HG03103 (cell line): ENCODE measurements at regions not wholly inside any gene's neighbourhood (a gene's known extent, or its start where the extent isn't known, plus 50 kb on each side); places are given as distances from the start of the nearest gene placed in this dataset.

Experiments
- ATAC-seq: cut with Tn5 transposase; IDR thresholded peaks from one replicate; pipeline ENCODE4 v1.9.1; 2021; ENCODE audit warnings: low read depth; ENCODE audit not compliant: unreplicated experiment

- ATAC-seq: no peak
Observed at GRCh38 chr5:72030237-72030636, 77.0 kb upstream of the MAP1B start.

DNA sequence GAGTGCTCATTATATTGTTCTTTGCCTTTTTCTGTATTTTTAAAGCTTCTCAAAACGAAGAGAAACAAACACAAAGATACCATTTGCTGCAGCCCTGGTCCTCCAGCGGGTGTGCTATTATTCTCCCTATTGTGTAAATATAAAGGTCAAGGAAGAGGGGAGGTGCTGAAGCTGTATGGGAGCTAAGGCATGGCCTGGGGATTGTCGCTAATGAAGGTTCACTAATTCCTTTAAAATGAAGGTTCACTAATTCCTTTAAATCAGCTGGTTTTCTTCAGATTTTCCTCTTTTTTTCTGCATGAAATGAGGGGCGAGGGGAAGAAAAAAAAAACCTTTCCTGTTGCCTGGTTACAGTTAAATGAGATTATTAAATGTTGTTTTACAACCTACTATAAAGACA is 74.5 kb upstream of the MAP1B start:
- no peak for ATAC-seq

DNA sequence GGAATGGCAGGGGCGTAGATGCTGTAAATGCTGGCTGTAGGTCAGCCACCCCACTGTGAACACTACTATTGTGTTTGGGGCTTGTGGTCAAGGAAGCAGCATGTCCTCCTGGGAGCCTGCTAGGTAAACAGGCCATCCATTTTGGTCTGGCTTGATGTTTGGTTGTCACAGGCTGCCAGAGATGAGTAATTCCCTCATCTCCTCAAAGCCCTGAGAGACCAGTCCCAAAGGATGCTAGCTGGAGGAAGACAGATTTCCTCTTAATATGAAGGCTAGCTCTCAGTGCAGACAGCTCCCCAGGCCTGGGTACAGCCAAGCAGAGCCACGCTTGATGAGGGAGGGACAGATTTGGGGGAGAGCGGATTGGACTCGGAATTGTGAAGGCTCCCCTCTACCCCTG is 72.5 kb upstream of the MAP1B start:
- no peak for ATAC-seq

GRCh38 chr5:72035831-72036230 is 71.4 kb upstream of the MAP1B start:
- ATAC-seq: no peak

DNA sequence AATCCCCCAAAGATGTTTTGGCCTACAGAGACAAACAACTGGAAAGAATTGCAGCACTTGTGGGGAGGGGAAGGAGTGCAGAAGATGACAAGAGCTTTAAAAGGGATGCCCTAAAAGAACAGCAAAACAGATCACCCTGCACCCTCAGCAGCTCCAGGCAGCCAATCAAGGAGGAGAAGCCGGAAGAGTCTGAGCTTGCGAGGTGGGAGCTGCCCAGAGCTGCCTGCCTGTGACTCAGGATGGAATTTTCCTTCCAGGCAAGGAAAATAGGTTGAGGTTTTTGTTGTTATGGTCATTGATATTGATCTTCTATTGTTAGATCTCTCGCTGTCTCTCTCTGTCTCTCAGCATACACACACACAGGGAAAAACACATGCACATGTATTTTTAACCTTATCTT is 70.3 kb upstream of the MAP1B start:
- no peak for ATAC-seq

- ATAC-seq: no peak
Observed at GRCh38 chr5:72040513-72040912, 66.8 kb upstream of the MAP1B start.

GRCh38 chr5:72041654-72042053 is 65.6 kb upstream of the MAP1B start:
- ATAC-seq: no peak

DNA sequence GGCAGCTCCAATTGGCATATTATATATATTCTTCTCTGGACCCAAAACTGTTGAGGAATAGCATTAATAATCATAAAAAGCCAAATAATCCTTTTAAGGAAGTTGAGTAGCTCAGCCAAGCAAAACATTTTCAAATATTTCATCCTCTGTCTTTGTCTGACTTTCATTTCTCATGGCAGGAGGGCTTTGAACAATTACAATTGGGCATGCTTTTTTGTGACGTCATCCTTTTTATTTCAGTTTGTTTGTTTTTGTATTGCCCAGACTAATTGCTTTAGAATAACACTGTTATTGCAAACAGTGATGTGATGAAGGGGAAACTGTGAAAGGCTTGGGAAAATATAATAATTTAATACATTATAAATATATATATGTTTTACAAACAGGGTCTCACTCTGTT is 65.2 kb upstream of the MAP1B start:
- ATAC-seq: no peak

DNA sequence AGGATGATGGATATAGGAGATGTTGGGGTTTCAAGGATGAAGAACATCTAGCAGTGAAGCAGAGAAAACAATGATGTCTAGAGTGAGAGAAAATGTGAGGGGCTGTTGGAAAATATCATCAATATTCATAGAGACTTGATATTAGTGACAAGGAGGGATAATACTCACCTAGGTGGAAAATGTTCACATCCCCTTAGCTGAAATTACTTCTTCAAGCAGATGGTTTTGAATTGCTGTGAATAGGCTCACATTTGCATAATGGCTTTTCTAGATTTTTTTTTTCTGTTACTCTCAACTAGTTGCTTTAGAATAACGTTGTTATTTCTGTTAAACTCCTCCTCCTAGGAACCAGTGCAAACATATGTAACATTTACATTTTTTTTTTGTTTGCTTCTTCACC is 61.6 kb upstream of the MAP1B start:
- ATAC-seq: no peak

DNA sequence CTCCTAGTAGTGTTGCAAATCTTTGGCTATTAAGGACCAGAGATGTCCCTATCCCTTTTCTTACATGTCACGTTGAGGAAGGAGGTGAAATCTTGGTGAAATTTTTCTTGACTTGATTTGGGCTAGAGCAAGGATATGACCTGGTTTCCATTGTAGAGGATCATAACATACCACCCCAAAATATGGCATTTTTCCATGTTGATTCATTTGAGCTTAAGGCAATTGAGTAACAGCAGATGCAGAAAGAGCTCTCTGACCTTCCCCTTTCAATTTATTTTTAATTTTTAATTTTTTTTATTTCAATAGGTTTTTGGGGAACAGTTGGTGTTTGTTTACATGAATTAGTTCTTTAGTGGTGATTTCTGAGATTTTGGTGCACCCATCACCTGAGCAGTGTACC is 61.2 kb upstream of the MAP1B start:
- no peak for ATAC-seq

DNA sequence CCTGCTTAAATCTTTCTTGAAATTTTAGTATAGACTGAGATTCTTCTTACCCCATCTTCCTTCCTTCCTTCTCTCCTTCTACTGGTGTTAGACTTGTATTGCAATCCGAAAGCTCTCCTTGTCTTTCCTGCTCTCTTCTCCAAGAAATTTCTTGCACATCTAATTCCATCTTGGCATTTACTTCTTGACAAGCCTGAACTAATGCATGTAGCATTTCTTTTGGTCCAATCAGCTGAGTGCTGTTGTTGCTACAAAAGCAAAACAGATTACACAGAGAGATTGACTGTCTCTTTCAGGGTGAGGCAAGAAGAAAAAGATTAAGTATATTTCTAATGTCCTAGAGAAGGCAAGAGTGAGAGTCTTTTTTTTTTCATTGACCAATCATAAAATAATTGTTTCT is 51.6 kb upstream of the MAP1B start:
- no peak for ATAC-seq
